Gastrocnemius medialis (tissue), 4 donors: ENCODE measurements at regions not wholly inside any gene's neighbourhood (a gene's known extent, or its start where the extent isn't known, plus 50 kb on each side); places are given as distances from the start of the nearest gene placed in this dataset.

Source experiments
- CTCF ChIP-seq, 5 experiments: fragments of 450-650 bp in 3 of 5; fragments of 200-600 bp in 2 of 5; sonication (generic) in 2 of 5; IDR thresholded peaks in 4 of 5; conservative IDR thresholded peaks in 1 of 5; 1 replicate in 4 of 5; 2 replicates in 1 of 5; pipeline ENCODE4 v1.5.1; 2016 to 2019; ENCODE audit warnings: antibody characterized with exemption in 5 of 5, mild to moderate bottlenecking in 3 of 5, moderate library complexity in 3 of 5
- POLR2A ChIP-seq, 2 donors: fragments of 450-650 bp; IDR thresholded peaks; one replicate each; pipeline ENCODE4 v1.6.1; 2017; ENCODE audit warnings: antibody characterized with exemption in 2 of 2, mild to moderate bottlenecking in 2 of 2, moderate library complexity in 2 of 2

DNA sequence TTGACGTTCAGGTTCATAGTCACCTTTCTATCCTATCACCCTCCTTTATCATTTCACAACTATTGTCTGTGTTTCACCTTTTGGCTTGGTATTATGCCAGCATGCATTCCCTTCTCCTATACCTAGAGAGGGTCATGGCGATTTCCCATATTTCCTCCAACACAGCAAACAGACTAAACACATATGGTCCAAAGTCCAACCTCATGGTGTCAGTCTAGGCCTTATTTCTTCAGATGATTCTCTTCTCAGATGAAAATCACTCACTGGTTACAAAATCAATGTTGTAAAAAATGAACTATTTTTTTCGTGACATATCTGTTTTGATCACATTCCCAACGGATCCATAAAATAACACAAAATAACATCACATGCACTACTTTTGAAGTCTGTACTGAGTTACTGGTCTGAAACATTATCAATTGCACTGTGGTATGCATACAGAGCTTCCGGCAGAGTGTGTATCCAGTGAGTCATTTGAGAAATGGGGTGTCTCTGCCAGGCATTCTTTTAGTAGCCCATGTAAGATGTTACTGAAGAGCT is 204.8 kb upstream of the GALNT5 start:
- no peak for TF ChIP-seq CTCF (IDR thresholded peaks at IDR 0.05 in 4 of 5, conservative IDR thresholded peaks at IDR 0.05 in 1 of 5)
- no peak for TF ChIP-seq POLR2A (IDR thresholded peaks at IDR 0.05)
